MM.1S (cell line): ENCODE measurements at regions not wholly inside any gene's neighbourhood (a gene's known extent, or its start where the extent isn't known, plus 50 kb on each side); places are given as distances from the start of the nearest gene placed in this dataset.

Experiments used
- DNase-seq: peaks from one replicate; pipeline ENCODE4 v3.0.0-alpha.2; 2015
- H2AFZ ChIP-seq: fragments of 300-600 bp; sonication (generic); 2 replicates; pipeline ENCODE4 v1.6.0; 2016; ENCODE audit warnings: antibody characterized with exemption, low read length
- H3F3A ChIP-seq: fragments of 300-600 bp; sonication (generic); 2 replicates; pipeline ENCODE4 v1.6.1; 2016; ENCODE audit warnings: mild to moderate bottlenecking, antibody characterized with exemption, low read length, moderate library complexity, mixed read lengths; ENCODE audit not compliant: insufficient read depth
- H3K27ac ChIP-seq: fragments of 300-600 bp; sonication (generic); 2 replicates; pipeline ENCODE4 v1.5.1; 2016; ENCODE audit warnings: mild to moderate bottlenecking, low read length
- H3K27me3 ChIP-seq: fragments of 300-600 bp; sonication (generic); replicated peaks from 2 replicates; pipeline ENCODE4 v1.6.0; 2016; ENCODE audit warnings: low read length; ENCODE audit not compliant: insufficient read depth
- H3K36me3 ChIP-seq: fragments of 300-600 bp; sonication (generic); replicated peaks from 2 replicates; pipeline ENCODE4 v1.6.1; 2016; ENCODE audit warnings: mild to moderate bottlenecking, low read length, mixed read lengths; ENCODE audit not compliant: insufficient read depth
- H3K4me1 ChIP-seq: fragments of 300-600 bp; sonication (generic); 2 replicates; pipeline ENCODE4 v1.6.1; 2016; ENCODE audit warnings: low read length, mixed read lengths
- H3K4me2 ChIP-seq: fragments of 300-600 bp; sonication (generic); 2 replicates; pipeline ENCODE4 v1.6.0; 2016; ENCODE audit warnings: low read depth, low read length
- H3K4me3 ChIP-seq: fragments of 300-600 bp; sonication (generic); 2 replicates; pipeline ENCODE4 v1.5.1; 2016; ENCODE audit warnings: low read length, mixed read lengths
- H3K79me2 ChIP-seq: fragments of 300-600 bp; sonication (generic); 2 replicates; pipeline ENCODE4 v1.6.1; 2016; ENCODE audit warnings: mixed run types, low read length, mixed read lengths
- H3K9ac ChIP-seq: fragments of 300-600 bp; sonication (generic); 2 replicates; pipeline ENCODE4 v1.6.1; 2016; ENCODE audit warnings: low read length, mixed read lengths
- H3K9me2 ChIP-seq: fragments of 300-600 bp; sonication (generic); replicated peaks from 2 replicates; pipeline ENCODE4 v1.6.1; 2016; ENCODE audit warnings: mild to moderate bottlenecking, low read length, mixed read lengths; ENCODE audit not compliant: insufficient read depth
- H3K9me3 ChIP-seq: fragments of 300-600 bp; sonication (generic); replicated peaks from 2 replicates; pipeline ENCODE4 v1.6.1; 2016; ENCODE audit warnings: mild to moderate bottlenecking, low read length, mixed read lengths; ENCODE audit not compliant: insufficient read depth
- H4K20me1 ChIP-seq: fragments of 300-600 bp; sonication (generic); 2 replicates; pipeline ENCODE4 v1.6.1; 2016; ENCODE audit warnings: mild to moderate bottlenecking, low read length, moderate library complexity, mixed read lengths; ENCODE audit not compliant: insufficient read depth
- EZH2 ChIP-seq: fragments of 300-600 bp; sonication (generic); optimal IDR thresholded peaks from 2 replicates; pipeline ENCODE3; 2017; ENCODE audit warnings: low read depth, mild to moderate bottlenecking, antibody characterized with exemption, low read length, mixed read lengths
- EZH2phosphoT487 ChIP-seq: fragments of 300-600 bp; sonication (generic); IDR thresholded peaks from 2 replicates; pipeline ENCODE4 v1.6.1; 2018; ENCODE audit warnings: antibody characterized with exemption, low read length
- TF ChIP-seq, protein P1 (sequence below): fragments of 300-600 bp; sonication (generic); IDR thresholded peaks from 2 replicates; pipeline ENCODE4 v1.5.1; 2016; ENCODE audit warnings: antibody characterized with exemption, low read length, mixed read lengths

DNA sequence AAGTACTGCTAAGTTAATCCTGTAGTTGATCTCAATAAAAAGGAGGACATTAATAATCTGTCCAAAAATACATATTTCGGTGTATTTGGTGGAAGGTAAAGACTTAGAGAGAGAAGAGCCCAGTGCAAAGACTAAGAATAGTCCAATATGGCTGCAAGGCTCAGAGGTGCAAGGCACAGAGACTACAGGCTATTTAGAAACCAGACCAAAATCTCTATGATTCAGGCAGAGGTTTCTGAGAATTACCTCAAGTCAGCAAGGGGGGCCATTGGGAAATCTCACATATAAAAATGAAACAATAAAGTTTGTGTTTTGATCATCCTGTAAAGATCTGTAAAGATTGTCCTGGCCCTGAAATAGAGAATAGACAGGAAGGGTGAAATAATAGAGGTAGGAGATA lies 1173.0 kb downstream of the VRK1 start:
- Histone ChIP-seq H3K4me2 (no peak overlapping the region), H3K4me1 (no peaks in the 10 kb centered on the region), H3K9me3 (no peaks in the 10 kb centered on the region), H2AFZ (no peak overlapping the region), H3K27me3 (no peaks in the 10 kb centered on the region), H3K9ac (no peak overlapping the region), H3K9me2 (no peaks in the 10 kb centered on the region), H3F3A (no peaks in the 10 kb centered on the region), H3K79me2 (no peaks in the 10 kb centered on the region), H3K36me3 (no peaks in the 10 kb centered on the region), H4K20me1 (no peaks in the 10 kb centered on the region), H3K27ac (no peak overlapping the region), H3K4me3 (no peak overlapping the region)
- TF ChIP-seq EZH2phosphoT487 (no peak), EZH2 (no peak)
- TF ChIP-seq, protein P1, sequence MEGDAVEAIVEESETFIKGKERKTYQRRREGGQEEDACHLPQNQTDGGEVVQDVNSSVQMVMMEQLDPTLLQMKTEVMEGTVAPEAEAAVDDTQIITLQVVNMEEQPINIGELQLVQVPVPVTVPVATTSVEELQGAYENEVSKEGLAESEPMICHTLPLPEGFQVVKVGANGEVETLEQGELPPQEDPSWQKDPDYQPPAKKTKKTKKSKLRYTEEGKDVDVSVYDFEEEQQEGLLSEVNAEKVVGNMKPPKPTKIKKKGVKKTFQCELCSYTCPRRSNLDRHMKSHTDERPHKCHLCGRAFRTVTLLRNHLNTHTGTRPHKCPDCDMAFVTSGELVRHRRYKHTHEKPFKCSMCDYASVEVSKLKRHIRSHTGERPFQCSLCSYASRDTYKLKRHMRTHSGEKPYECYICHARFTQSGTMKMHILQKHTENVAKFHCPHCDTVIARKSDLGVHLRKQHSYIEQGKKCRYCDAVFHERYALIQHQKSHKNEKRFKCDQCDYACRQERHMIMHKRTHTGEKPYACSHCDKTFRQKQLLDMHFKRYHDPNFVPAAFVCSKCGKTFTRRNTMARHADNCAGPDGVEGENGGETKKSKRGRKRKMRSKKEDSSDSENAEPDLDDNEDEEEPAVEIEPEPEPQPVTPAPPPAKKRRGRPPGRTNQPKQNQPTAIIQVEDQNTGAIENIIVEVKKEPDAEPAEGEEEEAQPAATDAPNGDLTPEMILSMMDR: no peak
- no peak for DNase-seq

DNA sequence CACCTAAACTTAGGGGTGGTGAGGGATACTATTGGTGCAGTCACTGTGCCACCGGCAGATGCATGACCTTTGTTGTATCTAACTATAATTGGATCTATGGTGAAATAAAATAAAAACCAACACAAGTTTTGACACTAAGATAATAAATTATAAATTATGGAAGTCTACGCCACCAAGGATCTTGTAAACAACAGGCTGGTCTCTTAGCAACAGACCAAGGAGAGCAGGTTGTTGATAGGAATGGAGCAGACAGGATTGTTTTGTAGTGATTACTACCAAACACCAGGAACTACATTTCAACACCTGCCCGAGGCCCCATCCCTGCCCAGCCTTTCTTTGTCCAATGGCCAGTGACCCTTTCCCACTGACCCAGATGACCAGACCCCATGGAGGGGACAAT lies 1178.0 kb downstream of the VRK1 start:
- Histone ChIP-seq H3K79me2 (no peaks in the 10 kb centered on the region), H3K9ac (no peak overlapping the region), H3K4me3 (no peak overlapping the region), H3K4me2 (no peak overlapping the region), H3K4me1 (no peaks in the 10 kb centered on the region), H3K36me3 (no peaks in the 10 kb centered on the region), H4K20me1 (no peaks in the 10 kb centered on the region), H3K9me2 (no peaks in the 10 kb centered on the region), H3K27me3 (no peaks in the 10 kb centered on the region), H3K9me3 (no peaks in the 10 kb centered on the region), H3K27ac (no peak overlapping the region), H2AFZ (no peak overlapping the region), H3F3A (no peaks in the 10 kb centered on the region)
- TF ChIP-seq EZH2phosphoT487 (no peak), EZH2 (no peak)
- TF ChIP-seq, protein P1: no peak
- no peak for DNase-seq

DNA sequence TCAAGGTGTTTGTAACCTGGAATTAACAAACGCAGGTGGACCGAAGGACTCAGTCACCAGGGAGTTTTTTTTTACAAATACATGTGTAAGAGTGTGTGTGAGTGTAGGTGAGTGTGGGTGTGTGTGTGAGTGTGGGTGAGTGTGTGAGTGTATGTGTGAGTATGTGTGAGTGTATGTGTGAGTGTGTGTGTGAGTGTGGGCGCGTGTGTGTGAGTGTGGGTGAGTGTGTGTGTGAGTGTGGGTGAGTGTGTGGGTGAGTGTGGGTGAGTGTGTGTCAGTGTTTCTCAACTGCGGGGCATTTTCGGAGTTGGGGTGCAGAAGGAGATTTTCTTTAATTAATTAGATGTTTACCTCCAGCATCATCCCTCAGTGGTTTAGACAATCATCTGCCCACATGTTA lies 1178.8 kb downstream of the VRK1 start:
- Histone ChIP-seq H3K9me3 (no peaks in the 10 kb centered on the region), H3K27me3 (no peaks in the 10 kb centered on the region), H3K79me2 (no peaks in the 10 kb centered on the region), H3K9me2 (no peaks in the 10 kb centered on the region), H3F3A (no peaks in the 10 kb centered on the region), H3K9ac (no peak overlapping the region), H3K36me3 (no peaks in the 10 kb centered on the region), H2AFZ (no peak overlapping the region), H3K4me3 (no peak overlapping the region), H4K20me1 (no peaks in the 10 kb centered on the region), H3K4me1 (no peaks in the 10 kb centered on the region), H3K4me2 (no peak overlapping the region), H3K27ac (no peak overlapping the region)
- TF ChIP-seq, protein P1: no peak
- TF ChIP-seq EZH2 (no peak), EZH2phosphoT487 (no peak)
- no peak for DNase-seq
